ENCODE measurements at regions not wholly inside any gene's neighbourhood (a gene's known extent, or its start where the extent isn't known, plus 50 kb on each side); places are given as distances from the start of the nearest gene placed in this dataset.

DNA sequence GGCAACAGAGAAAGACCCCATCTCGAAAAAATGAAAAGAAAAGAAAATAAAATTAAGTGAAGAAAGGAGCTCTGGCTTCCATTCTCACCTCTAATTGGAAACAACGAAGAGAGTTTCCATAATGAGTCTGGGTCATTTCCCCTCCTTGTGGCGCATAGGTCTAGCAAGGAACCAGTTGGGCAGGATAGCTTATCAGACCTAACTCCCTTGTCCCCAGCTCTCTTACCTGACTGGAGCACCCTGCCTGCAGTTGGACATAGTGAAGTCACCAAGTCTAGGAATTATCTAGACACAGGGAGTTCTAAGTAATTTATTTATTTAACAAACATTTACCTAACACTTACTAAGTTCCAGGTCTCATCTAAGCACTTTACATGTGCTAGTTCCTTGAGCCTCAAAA lies 63.0 kb upstream of the RAB4A start:
- TF ChIP-seq, protein P1, sequence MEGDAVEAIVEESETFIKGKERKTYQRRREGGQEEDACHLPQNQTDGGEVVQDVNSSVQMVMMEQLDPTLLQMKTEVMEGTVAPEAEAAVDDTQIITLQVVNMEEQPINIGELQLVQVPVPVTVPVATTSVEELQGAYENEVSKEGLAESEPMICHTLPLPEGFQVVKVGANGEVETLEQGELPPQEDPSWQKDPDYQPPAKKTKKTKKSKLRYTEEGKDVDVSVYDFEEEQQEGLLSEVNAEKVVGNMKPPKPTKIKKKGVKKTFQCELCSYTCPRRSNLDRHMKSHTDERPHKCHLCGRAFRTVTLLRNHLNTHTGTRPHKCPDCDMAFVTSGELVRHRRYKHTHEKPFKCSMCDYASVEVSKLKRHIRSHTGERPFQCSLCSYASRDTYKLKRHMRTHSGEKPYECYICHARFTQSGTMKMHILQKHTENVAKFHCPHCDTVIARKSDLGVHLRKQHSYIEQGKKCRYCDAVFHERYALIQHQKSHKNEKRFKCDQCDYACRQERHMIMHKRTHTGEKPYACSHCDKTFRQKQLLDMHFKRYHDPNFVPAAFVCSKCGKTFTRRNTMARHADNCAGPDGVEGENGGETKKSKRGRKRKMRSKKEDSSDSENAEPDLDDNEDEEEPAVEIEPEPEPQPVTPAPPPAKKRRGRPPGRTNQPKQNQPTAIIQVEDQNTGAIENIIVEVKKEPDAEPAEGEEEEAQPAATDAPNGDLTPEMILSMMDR (IDR thresholded peaks at IDR 0.05; ENCODE audit: low read depth, low read length, missing input control): no peak
- TF ChIP-seq RAD21 (IDR thresholded peaks at IDR 0.05) (no peak), JUND (IDR thresholded peaks at IDR 0.05) (no peak), EGR1 (IDR thresholded peaks at IDR 0.05; ENCODE audit: low read depth in 2 of 2) (no peak), NR2F2 (IDR thresholded peaks at IDR 0.05) (no peak), TAF1 (conservative IDR thresholded peaks at IDR 0.05) (no peak), HNF4A (conservative IDR thresholded peaks at IDR 0.05) (no peak), YY1 (IDR thresholded peaks at IDR 0.05) (no peak)
- TF ChIP-seq, protein P2, sequence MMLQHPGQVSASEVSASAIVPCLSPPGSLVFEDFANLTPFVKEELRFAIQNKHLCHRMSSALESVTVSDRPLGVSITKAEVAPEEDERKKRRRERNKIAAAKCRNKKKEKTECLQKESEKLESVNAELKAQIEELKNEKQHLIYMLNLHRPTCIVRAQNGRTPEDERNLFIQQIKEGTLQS (IDR thresholded peaks at IDR 0.05): no peak
- TF ChIP-seq, protein P3, sequence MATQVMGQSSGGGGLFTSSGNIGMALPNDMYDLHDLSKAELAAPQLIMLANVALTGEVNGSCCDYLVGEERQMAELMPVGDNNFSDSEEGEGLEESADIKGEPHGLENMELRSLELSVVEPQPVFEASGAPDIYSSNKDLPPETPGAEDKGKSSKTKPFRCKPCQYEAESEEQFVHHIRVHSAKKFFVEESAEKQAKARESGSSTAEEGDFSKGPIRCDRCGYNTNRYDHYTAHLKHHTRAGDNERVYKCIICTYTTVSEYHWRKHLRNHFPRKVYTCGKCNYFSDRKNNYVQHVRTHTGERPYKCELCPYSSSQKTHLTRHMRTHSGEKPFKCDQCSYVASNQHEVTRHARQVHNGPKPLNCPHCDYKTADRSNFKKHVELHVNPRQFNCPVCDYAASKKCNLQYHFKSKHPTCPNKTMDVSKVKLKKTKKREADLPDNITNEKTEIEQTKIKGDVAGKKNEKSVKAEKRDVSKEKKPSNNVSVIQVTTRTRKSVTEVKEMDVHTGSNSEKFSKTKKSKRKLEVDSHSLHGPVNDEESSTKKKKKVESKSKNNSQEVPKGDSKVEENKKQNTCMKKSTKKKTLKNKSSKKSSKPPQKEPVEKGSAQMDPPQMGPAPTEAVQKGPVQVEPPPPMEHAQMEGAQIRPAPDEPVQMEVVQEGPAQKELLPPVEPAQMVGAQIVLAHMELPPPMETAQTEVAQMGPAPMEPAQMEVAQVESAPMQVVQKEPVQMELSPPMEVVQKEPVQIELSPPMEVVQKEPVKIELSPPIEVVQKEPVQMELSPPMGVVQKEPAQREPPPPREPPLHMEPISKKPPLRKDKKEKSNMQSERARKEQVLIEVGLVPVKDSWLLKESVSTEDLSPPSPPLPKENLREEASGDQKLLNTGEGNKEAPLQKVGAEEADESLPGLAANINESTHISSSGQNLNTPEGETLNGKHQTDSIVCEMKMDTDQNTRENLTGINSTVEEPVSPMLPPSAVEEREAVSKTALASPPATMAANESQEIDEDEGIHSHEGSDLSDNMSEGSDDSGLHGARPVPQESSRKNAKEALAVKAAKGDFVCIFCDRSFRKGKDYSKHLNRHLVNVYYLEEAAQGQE (IDR thresholded peaks at IDR 0.05): no peak
- TF ChIP-seq, protein P4, sequence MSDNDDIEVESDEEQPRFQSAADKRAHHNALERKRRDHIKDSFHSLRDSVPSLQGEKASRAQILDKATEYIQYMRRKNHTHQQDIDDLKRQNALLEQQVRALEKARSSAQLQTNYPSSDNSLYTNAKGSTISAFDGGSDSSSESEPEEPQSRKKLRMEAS (IDR thresholded peaks at IDR 0.05): no peak
- TF ChIP-seq, protein P5, sequence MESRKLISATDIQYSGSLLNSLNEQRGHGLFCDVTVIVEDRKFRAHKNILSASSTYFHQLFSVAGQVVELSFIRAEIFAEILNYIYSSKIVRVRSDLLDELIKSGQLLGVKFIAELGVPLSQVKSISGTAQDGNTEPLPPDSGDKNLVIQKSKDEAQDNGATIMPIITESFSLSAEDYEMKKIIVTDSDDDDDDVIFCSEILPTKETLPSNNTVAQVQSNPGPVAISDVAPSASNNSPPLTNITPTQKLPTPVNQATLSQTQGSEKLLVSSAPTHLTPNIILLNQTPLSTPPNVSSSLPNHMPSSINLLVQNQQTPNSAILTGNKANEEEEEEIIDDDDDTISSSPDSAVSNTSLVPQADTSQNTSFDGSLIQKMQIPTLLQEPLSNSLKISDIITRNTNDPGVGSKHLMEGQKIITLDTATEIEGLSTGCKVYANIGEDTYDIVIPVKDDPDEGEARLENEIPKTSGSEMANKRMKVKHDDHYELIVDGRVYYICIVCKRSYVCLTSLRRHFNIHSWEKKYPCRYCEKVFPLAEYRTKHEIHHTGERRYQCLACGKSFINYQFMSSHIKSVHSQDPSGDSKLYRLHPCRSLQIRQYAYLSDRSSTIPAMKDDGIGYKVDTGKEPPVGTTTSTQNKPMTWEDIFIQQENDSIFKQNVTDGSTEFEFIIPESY (IDR thresholded peaks at IDR 0.05): no peak

Measured in liver (tissue), 3 donors.